GM21825 (cell line): ENCODE measurements at regions not wholly inside any gene's neighbourhood (a gene's known extent, or its start where the extent isn't known, plus 50 kb on each side); places are given as distances from the start of the nearest gene placed in this dataset.

ENCODE experiments used
- ATAC-seq: cut with Tn5 transposase; IDR thresholded peaks from one replicate; pipeline ENCODE4 v1.9.1; 2021; ENCODE audit warnings: mild to moderate bottlenecking, moderate library complexity; ENCODE audit not compliant: unreplicated experiment

- ATAC-seq, result no peak
These were observed 423.5 kb upstream of the ZEB2 start for GRCh38 chr2:144943293-144943941.

GRCh38 chr2:144942516-144943256, 422.8 kb upstream of the ZEB2 start:
- no peak for ATAC-seq

GRCh38 chr2:144941743-144942488, 422.0 kb upstream of the ZEB2 start:
- ATAC-seq, result no peak

GRCh38 chr2:144939590-144939989, 419.7 kb upstream of the ZEB2 start:
- ATAC-seq, result no peak

- no peak for ATAC-seq
These were observed 418.2 kb upstream of the ZEB2 start for GRCh38 chr2:144937910-144938709.

- no peak for ATAC-seq
These were observed 417.1 kb upstream of the ZEB2 start for GRCh38 chr2:144937066-144937465.

- no peak for ATAC-seq
These were observed 416.5 kb upstream of the ZEB2 start for GRCh38 chr2:144936442-144936841.

- no peak for ATAC-seq
These were observed 415.8 kb upstream of the ZEB2 start for GRCh38 chr2:144935736-144936135.

GRCh38 chr2:144935191-144935590, 415.3 kb upstream of the ZEB2 start:
- ATAC-seq, result no peak

GRCh38 chr2:144931960-144932359, 412.0 kb upstream of the ZEB2 start:
- no peak for ATAC-seq

- ATAC-seq, result no peak
These were observed 411.6 kb upstream of the ZEB2 start for GRCh38 chr2:144931480-144931879.

GRCh38 chr2:144927429-144927828, 407.5 kb upstream of the ZEB2 start:
- ATAC-seq, result no peak

- ATAC-seq, result no peak
These were observed 406.0 kb upstream of the ZEB2 start for GRCh38 chr2:144925886-144926285.

GRCh38 chr2:144924827-144925226, 404.9 kb upstream of the ZEB2 start:
- ATAC-seq, result no peak

GRCh38 chr2:144922519-144922918, 402.6 kb upstream of the ZEB2 start:
- no peak for ATAC-seq

GRCh38 chr2:144920755-144921530, 401.0 kb upstream of the ZEB2 start:
- no peak for ATAC-seq

GRCh38 chr2:144914622-144915318, 394.9 kb upstream of the ZEB2 start:
- no peak for ATAC-seq

GRCh38 chr2:144914113-144914512, 394.2 kb upstream of the ZEB2 start:
- ATAC-seq, result no peak

GRCh38 chr2:144912206-144912605, 392.3 kb upstream of the ZEB2 start:
- ATAC-seq, result no peak

- ATAC-seq, result no peak
These were observed 386.0 kb upstream of the ZEB2 start for GRCh38 chr2:144905956-144906355.
